OCI-LY7 (cell line): ENCODE measurements at regions not wholly inside any gene's neighbourhood (a gene's known extent, or its start where the extent isn't known, plus 50 kb on each side); places are given as distances from the start of the nearest gene placed in this dataset.

ENCODE experiments used
- BruUV-seq: library from RNA; stranded (reverse); fragments of 400-500 nt; replicated peaks from 2 replicates; lab custom pipeline; 2021; lab: Mats Ljungman, UMichigan
- CTCF ChIA-PET: fragments of 300-600 bp; sonication (Branson Sonifier 250); formaldehyde crosslinking; loops from one replicate; lab custom pipeline; 2022; ENCODE audit warnings: antibody characterized with exemption; ENCODE audit not compliant: unreplicated experiment; lab: Charles Lee
- POLR2A ChIA-PET: fragments of 300-600 bp; sonication (Branson Sonifier 250); formaldehyde crosslinking; loops from one replicate; lab custom pipeline; 2022; ENCODE audit warnings: antibody characterized with exemption; lab: Charles Lee
- DNase-seq: peaks from one replicate; pipeline ENCODE4 v3.0.0-alpha.2; 2015; ENCODE audit warnings: low spot score
- H2AFZ ChIP-seq: fragments of 200-600 bp; sonication (generic), shearing (Covaris generic); 2 replicates; pipeline ENCODE4 v1.6.1; 2014; ENCODE audit warnings: mild to moderate bottlenecking, antibody characterized with exemption, low read length, moderate library complexity
- H3K27ac ChIP-seq: fragments of 200-600 bp; sonication (generic); 2 replicates; pipeline ENCODE4 v1.5.1; 2014; ENCODE audit warnings: mixed run types, low read depth, mild to moderate bottlenecking, moderate library complexity, low read length, inconsistent platforms; ENCODE audit not compliant: poor library complexity, severe bottlenecking
- H3K36me3 ChIP-seq: fragments of 200-600 bp; sonication (generic); 2 replicates; pipeline ENCODE4 v1.6.1; 2014; ENCODE audit warnings: mild to moderate bottlenecking, antibody characterized with exemption, low read length, moderate library complexity, mixed read lengths; ENCODE audit not compliant: insufficient read depth
- H3K4me1 ChIP-seq: fragments of 200-600 bp; sonication (generic); 2 replicates; pipeline ENCODE4 v1.5.1; 2014; ENCODE audit warnings: mild to moderate bottlenecking, low read length; ENCODE audit not compliant: insufficient read depth, poor library complexity, severe bottlenecking
- H3K4me2 ChIP-seq: fragments of 200-600 bp; sonication (generic); 2 replicates; pipeline ENCODE4 v1.6.1; 2014; ENCODE audit warnings: mild to moderate bottlenecking, low read length
- H3K4me3 ChIP-seq: fragments of 200-600 bp; sonication (generic); 2 replicates; pipeline ENCODE4 v1.5.1; 2014; ENCODE audit warnings: mild to moderate bottlenecking, low read depth, low read length; ENCODE audit not compliant: poor library complexity, severe bottlenecking
- H3K79me2 ChIP-seq: fragments of 200-600 bp; sonication (generic); 2 replicates; pipeline ENCODE4 v1.6.1; 2016; ENCODE audit warnings: low read depth, mild to moderate bottlenecking, low read length, moderate library complexity, mixed read lengths; ENCODE audit not compliant: insufficient read depth
- H3K9me2 ChIP-seq: fragments of 200-600 bp; sonication (generic); 2 replicates; pipeline ENCODE4 v1.6.1; 2016; ENCODE audit warnings: mild to moderate bottlenecking, low read length, mixed read lengths; ENCODE audit not compliant: insufficient read depth
- H3K9me3 ChIP-seq: fragments of 200-600 bp; sonication (generic); 2 replicates; pipeline ENCODE4 v1.6.1; 2014; ENCODE audit warnings: mild to moderate bottlenecking, mixed run types, low read length, mixed read lengths
- H4K20me1 ChIP-seq: fragments of 200-600 bp; sonication (generic); 2 replicates; pipeline ENCODE4 v1.6.1; 2014; ENCODE audit warnings: mild to moderate bottlenecking, antibody characterized with exemption, low read length, moderate library complexity, mixed read lengths; ENCODE audit not compliant: insufficient read depth
- EZH2phosphoT487 ChIP-seq: fragments of 200-600 bp; sonication (generic); IDR thresholded peaks from 2 replicates; pipeline ENCODE4 v1.6.1; 2018; ENCODE audit warnings: low read depth, borderline replicate concordance, mild to moderate bottlenecking, mixed run types, antibody characterized with exemption, low read length, moderate library complexity, mixed read lengths
- intact Hi-C: fragments of 100-400 bp; cut with micrococcal nuclease; formaldehyde crosslinking; loops from one replicate; pipeline ENCODE4 v1.10.0; 2022; ENCODE audit not compliant: unreplicated experiment
- TF ChIP-seq, protein P1 (sequence below): fragments of 200-600 bp; sonication (generic); conservative IDR thresholded peaks from 2 replicates; pipeline ENCODE4 v1.5.1; 2014; ENCODE audit warnings: mild to moderate bottlenecking, antibody characterized with exemption, low read length, moderate library complexity, mixed read lengths

DNA sequence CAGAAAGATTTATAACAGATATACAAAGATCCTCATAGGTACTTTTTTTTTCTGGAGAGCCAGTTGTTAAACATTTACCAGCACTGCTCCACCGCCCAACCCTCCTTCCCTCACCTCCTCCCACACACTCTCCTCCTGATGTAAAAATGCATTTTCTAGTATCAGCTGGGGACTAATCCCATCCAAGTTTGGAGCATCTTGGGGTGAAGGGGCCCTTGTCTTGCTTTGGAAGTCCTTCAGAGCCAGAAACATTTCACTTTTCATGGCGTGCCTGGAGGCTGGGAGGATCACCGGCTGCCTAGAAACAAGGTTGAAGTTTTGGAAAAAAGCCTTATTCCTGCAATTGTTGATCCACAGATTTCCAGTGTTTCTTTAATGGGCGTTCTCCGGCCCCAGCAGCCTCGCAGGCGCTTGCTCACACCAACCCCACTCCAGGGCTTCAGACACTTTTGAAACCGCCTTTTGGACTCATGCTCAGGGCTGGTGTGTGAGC is 165.1 kb upstream of the AFDN start:
- Histone ChIP-seq H3K79me2 (no peaks in the 10 kb centered on the region), H3K36me3 (no peaks in the 10 kb centered on the region), H2AFZ (no peak overlapping the region), H4K20me1 (no peaks in the 10 kb centered on the region), H3K9me2 (no peaks in the 10 kb centered on the region), H3K4me2 (no peak overlapping the region), H3K4me3 (no peak overlapping the region), H3K9me3 (no peaks in the 10 kb centered on the region), H3K4me1 (no peaks in the 10 kb centered on the region), H3K27ac (no peak overlapping the region)
- ChIA-PET CTCF (no interaction called here), POLR2A (no interaction called here)
- no peak for DNase-seq
- intact Hi-C loops, result no loop called here
- no peak for TF ChIP-seq EZH2phosphoT487
- TF ChIP-seq, protein P1, sequence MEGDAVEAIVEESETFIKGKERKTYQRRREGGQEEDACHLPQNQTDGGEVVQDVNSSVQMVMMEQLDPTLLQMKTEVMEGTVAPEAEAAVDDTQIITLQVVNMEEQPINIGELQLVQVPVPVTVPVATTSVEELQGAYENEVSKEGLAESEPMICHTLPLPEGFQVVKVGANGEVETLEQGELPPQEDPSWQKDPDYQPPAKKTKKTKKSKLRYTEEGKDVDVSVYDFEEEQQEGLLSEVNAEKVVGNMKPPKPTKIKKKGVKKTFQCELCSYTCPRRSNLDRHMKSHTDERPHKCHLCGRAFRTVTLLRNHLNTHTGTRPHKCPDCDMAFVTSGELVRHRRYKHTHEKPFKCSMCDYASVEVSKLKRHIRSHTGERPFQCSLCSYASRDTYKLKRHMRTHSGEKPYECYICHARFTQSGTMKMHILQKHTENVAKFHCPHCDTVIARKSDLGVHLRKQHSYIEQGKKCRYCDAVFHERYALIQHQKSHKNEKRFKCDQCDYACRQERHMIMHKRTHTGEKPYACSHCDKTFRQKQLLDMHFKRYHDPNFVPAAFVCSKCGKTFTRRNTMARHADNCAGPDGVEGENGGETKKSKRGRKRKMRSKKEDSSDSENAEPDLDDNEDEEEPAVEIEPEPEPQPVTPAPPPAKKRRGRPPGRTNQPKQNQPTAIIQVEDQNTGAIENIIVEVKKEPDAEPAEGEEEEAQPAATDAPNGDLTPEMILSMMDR, result no peak
- no TSS peak for BruUV-seq

DNA sequence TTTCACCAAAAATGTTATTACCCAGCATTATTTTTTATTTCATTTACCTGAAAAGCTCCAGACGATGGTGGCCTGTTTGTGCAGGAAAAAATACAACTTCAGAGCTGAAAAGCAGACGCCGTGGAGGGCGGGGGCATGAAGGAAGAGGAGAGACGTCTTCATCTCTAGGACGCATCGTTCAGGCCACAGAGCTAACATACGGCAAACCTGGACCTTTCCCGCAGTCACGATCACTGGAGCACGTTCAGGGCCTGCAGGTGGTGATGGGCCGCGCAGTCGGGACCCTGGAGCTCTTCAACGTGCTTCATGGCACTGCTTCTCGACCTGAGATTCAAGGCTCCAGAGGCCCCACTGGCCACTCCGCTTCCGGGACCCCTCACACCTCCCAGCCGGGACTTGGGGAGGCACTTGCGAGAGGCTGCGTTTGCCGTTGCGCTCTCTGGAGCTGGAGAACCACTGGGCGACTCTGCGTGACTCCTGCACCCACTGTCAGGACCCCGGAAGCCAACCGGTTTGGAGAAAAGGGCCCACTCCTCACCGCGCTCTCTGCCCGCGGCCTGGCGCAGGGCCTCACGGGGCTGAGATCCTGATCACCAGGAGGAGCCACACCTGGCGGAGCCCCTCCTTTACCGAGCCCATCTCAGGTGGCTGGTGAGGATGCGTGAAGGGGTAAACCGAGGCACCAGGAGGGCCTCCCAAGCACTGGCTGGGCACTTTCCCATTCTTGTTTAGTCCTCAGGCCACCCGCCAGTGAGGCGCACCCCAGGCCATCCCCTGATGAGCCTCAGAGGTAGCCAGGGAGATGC is 164.4 kb upstream of the AFDN start:
- Histone ChIP-seq H2AFZ (no peak overlapping the region), H3K9me2 (no peaks in the 10 kb centered on the region), H3K4me3 (no peak overlapping the region), H4K20me1 (no peaks in the 10 kb centered on the region), H3K27ac (no peak overlapping the region), H3K9me3 (no peaks in the 10 kb centered on the region), H3K4me2 (no peak overlapping the region), H3K36me3 (no peaks in the 10 kb centered on the region), H3K79me2 (no peaks in the 10 kb centered on the region), H3K4me1 (no peaks in the 10 kb centered on the region)
- BruUV-seq, result no TSS peak
- intact Hi-C loops, result no loop called here
- no peak for DNase-seq
- TF ChIP-seq EZH2phosphoT487, result no peak
- TF ChIP-seq, protein P1, result no peak
- ChIA-PET CTCF (no interaction called here), POLR2A (no interaction called here)

DNA sequence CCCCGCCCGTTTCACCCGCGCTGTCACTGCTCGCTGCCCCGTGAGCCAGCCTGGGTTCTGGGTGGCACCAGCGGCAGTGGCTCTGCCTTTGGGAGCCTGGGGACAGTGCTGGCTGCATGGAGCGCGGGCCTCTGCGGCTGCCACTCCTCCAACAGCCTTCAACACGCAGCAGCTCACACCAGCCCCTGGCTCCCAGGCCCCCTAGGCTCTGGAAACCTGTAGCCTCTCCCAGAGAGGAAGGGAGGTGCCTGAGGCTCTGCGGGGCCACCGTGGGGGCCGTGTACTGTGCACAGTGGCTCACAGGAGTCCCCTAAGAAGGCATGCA is 163.9 kb upstream of the AFDN start:
- H3K9me2 ChIP-seq, result no peaks in the 10 kb centered on the region
- intact Hi-C loops, result no loop called here
- ChIA-PET CTCF (no interaction called here), POLR2A (no interaction called here)
- TF ChIP-seq, protein P1, result no peak
- no peak for TF ChIP-seq EZH2phosphoT487
- no peak overlapping the region for H3K27ac ChIP-seq
- H3K36me3 ChIP-seq, result no peaks in the 10 kb centered on the region
- no peaks in the 10 kb centered on the region for H4K20me1 ChIP-seq
- H2AFZ ChIP-seq, result no peak overlapping the region
- no peak for DNase-seq
- H3K4me2 ChIP-seq, result no peak overlapping the region
- H3K4me1 ChIP-seq, result no peaks in the 10 kb centered on the region
- no peaks in the 10 kb centered on the region for H3K9me3 ChIP-seq
- no peak overlapping the region for H3K4me3 ChIP-seq
- no peaks in the 10 kb centered on the region for H3K79me2 ChIP-seq
- no TSS peak for BruUV-seq
